Lower leg skin (tissue), 3 donors: ENCODE measurements at regions not wholly inside any gene's neighbourhood (a gene's known extent, or its start where the extent isn't known, plus 50 kb on each side); places are given as distances from the start of the nearest gene placed in this dataset.

Experiments
- CTCF ChIP-seq, 3 donors: fragments of 450-650 bp; IDR thresholded peaks; one replicate each; pipeline ENCODE4 v1.5.1; 2016; ENCODE audit warnings: antibody characterized with exemption in 3 of 3, mild to moderate bottlenecking in 3 of 3, moderate library complexity in 2 of 3
- POLR2A ChIP-seq, 2 donors: fragments of 450-650 bp; IDR thresholded peaks; one replicate each; pipeline ENCODE4 v1.6.1; 2016 to 2017; ENCODE audit warnings: antibody characterized with exemption in 2 of 2, mild to moderate bottlenecking in 1 of 2, moderate library complexity in 1 of 2

GRCh38 chr14:22510527-22511110 is 78.4 kb downstream of the DAD1 start:
- TF ChIP-seq CTCF (IDR thresholded peaks at IDR 0.05) (no peak), POLR2A (IDR thresholded peaks at IDR 0.05) (no peak)
